Activated CD4-positive, CD25-positive, alpha-beta regulatory T cell treated with anti-CD3 and anti-CD28 coated beads, Interleukin-2, amount 50 U/mL, for 72 hours (primary cell): ENCODE measurements at regions not wholly inside any gene's neighbourhood (a gene's known extent, or its start where the extent isn't known, plus 50 kb on each side); places are given as distances from the start of the nearest gene placed in this dataset.
A peak's percentile ranks its signal among the peaks of the same experiment; 100 is the strongest.
"Not testable (repeated sequence)": the region's sequence is repeated elsewhere in the genome, so short reads cannot be mapped to it uniquely, and the experiment has no call there.

Source experiments
- DNase-seq: peaks from one replicate; pipeline ENCODE4 v3.0.0; 2021

GRCh38 chr1:120465900-120466299 is 51.1 kb downstream of the NBPF8 start:
- not testable (repeated sequence) for DNase-seq

- not testable (repeated sequence) for DNase-seq
Observed at GRCh38 chr1:120477663-120478062, 62.8 kb downstream of the NBPF8 start.

- not testable (repeated sequence) for DNase-seq
Observed at GRCh38 chr1:120478400-120478799, 63.6 kb downstream of the NBPF8 start.

- not testable (repeated sequence) for DNase-seq
Observed at GRCh38 chr1:120487542-120487941, 72.7 kb downstream of the NBPF8 start.

GRCh38 chr1:120489217-120489616 is 74.4 kb downstream of the NBPF8 start:
- not testable (repeated sequence) for DNase-seq

- DNase-seq: not testable (repeated sequence)
Observed at GRCh38 chr1:120497145-120497544, 82.3 kb downstream of the NBPF8 start.

GRCh38 chr1:120503284-120503683 is 88.4 kb downstream of the NBPF8 start:
- DNase-seq: not testable (repeated sequence)

GRCh38 chr1:120506352-120506751 is 91.5 kb downstream of the NBPF8 start:
- DNase-seq: not testable (repeated sequence)

- not testable (repeated sequence) for DNase-seq
Observed at GRCh38 chr1:120508351-120508750, 93.5 kb downstream of the NBPF8 start.

GRCh38 chr1:120509258-120509657 is 94.4 kb downstream of the NBPF8 start:
- DNase-seq: not testable (repeated sequence)

- not testable (repeated sequence) for DNase-seq
Observed at GRCh38 chr1:120513099-120513498, 98.3 kb downstream of the NBPF8 start.

GRCh38 chr1:120513531-120513930 is 98.7 kb downstream of the NBPF8 start:
- DNase-seq: not testable (repeated sequence)

GRCh38 chr1:120519196-120519595 is 104.4 kb downstream of the NBPF8 start:
- not testable (repeated sequence) for DNase-seq

- DNase-seq: not testable (repeated sequence)
Observed at GRCh38 chr1:120524416-120524815, 109.6 kb downstream of the NBPF8 start.

- not testable (repeated sequence) for DNase-seq
Observed at GRCh38 chr1:120525386-120525785, 110.6 kb downstream of the NBPF8 start.

GRCh38 chr1:120529475-120530089 is 114.7 kb downstream of the NBPF8 start:
- not testable (repeated sequence) for DNase-seq

- not testable (repeated sequence) for DNase-seq
Observed at GRCh38 chr1:120531455-120531854, 116.6 kb downstream of the NBPF8 start.

GRCh38 chr1:120534361-120535047 is 119.7 kb downstream of the NBPF8 start:
- DNase-seq: not testable (repeated sequence)

GRCh38 chr1:120535052-120535451 is 120.2 kb downstream of the NBPF8 start:
- DNase-seq: not testable (repeated sequence)

- DNase-seq: not testable (repeated sequence)
Observed at GRCh38 chr1:120541394-120541793, 126.6 kb downstream of the NBPF8 start.

GRCh38 chr1:120542365-120542764 is 127.5 kb downstream of the NBPF8 start:
- not testable (repeated sequence) for DNase-seq

- not testable (repeated sequence) for DNase-seq
Observed at GRCh38 chr1:120542940-120543339, 128.1 kb downstream of the NBPF8 start.

GRCh38 chr1:120544434-120544833 is 129.6 kb downstream of the NBPF8 start:
- peak; percentile 81 for DNase-seq

- DNase-seq: not testable (repeated sequence)
Observed at GRCh38 chr1:120550335-120550734, 135.5 kb downstream of the NBPF8 start.
